OCI-LY7 (cell line): ENCODE measurements at regions not wholly inside any gene's neighbourhood (a gene's known extent, or its start where the extent isn't known, plus 50 kb on each side); places are given as distances from the start of the nearest gene placed in this dataset.

ENCODE experiments used
- BruUV-seq: library from RNA; stranded (reverse); fragments of 400-500 nt; replicated peaks from 2 replicates; lab custom pipeline; 2021; lab: Mats Ljungman, UMichigan
- CTCF ChIA-PET: fragments of 300-600 bp; sonication (Branson Sonifier 250); formaldehyde crosslinking; loops from one replicate; lab custom pipeline; 2022; ENCODE audit warnings: antibody characterized with exemption; ENCODE audit not compliant: unreplicated experiment; lab: Charles Lee
- POLR2A ChIA-PET: fragments of 300-600 bp; sonication (Branson Sonifier 250); formaldehyde crosslinking; loops from one replicate; lab custom pipeline; 2022; ENCODE audit warnings: antibody characterized with exemption; lab: Charles Lee
- DNase-seq: peaks from one replicate; pipeline ENCODE4 v3.0.0-alpha.2; 2015; ENCODE audit warnings: low spot score
- H2AFZ ChIP-seq: fragments of 200-600 bp; sonication (generic), shearing (Covaris generic); 2 replicates; pipeline ENCODE4 v1.6.1; 2014; ENCODE audit warnings: mild to moderate bottlenecking, antibody characterized with exemption, low read length, moderate library complexity
- H3K27ac ChIP-seq: fragments of 200-600 bp; sonication (generic); 2 replicates; pipeline ENCODE4 v1.5.1; 2014; ENCODE audit warnings: mixed run types, low read depth, mild to moderate bottlenecking, moderate library complexity, low read length, inconsistent platforms; ENCODE audit not compliant: poor library complexity, severe bottlenecking
- H3K36me3 ChIP-seq: fragments of 200-600 bp; sonication (generic); 2 replicates; pipeline ENCODE4 v1.6.1; 2014; ENCODE audit warnings: mild to moderate bottlenecking, antibody characterized with exemption, low read length, moderate library complexity, mixed read lengths; ENCODE audit not compliant: insufficient read depth
- H3K4me1 ChIP-seq: fragments of 200-600 bp; sonication (generic); 2 replicates; pipeline ENCODE4 v1.5.1; 2014; ENCODE audit warnings: mild to moderate bottlenecking, low read length; ENCODE audit not compliant: insufficient read depth, poor library complexity, severe bottlenecking
- H3K4me2 ChIP-seq: fragments of 200-600 bp; sonication (generic); 2 replicates; pipeline ENCODE4 v1.6.1; 2014; ENCODE audit warnings: mild to moderate bottlenecking, low read length
- H3K4me3 ChIP-seq: fragments of 200-600 bp; sonication (generic); 2 replicates; pipeline ENCODE4 v1.5.1; 2014; ENCODE audit warnings: mild to moderate bottlenecking, low read depth, low read length; ENCODE audit not compliant: poor library complexity, severe bottlenecking
- H3K79me2 ChIP-seq: fragments of 200-600 bp; sonication (generic); 2 replicates; pipeline ENCODE4 v1.6.1; 2016; ENCODE audit warnings: low read depth, mild to moderate bottlenecking, low read length, moderate library complexity, mixed read lengths; ENCODE audit not compliant: insufficient read depth
- H3K9me2 ChIP-seq: fragments of 200-600 bp; sonication (generic); 2 replicates; pipeline ENCODE4 v1.6.1; 2016; ENCODE audit warnings: mild to moderate bottlenecking, low read length, mixed read lengths; ENCODE audit not compliant: insufficient read depth
- H3K9me3 ChIP-seq: fragments of 200-600 bp; sonication (generic); 2 replicates; pipeline ENCODE4 v1.6.1; 2014; ENCODE audit warnings: mild to moderate bottlenecking, mixed run types, low read length, mixed read lengths
- H4K20me1 ChIP-seq: fragments of 200-600 bp; sonication (generic); 2 replicates; pipeline ENCODE4 v1.6.1; 2014; ENCODE audit warnings: mild to moderate bottlenecking, antibody characterized with exemption, low read length, moderate library complexity, mixed read lengths; ENCODE audit not compliant: insufficient read depth
- CTCF ChIP-seq: fragments of 200-600 bp; sonication (generic); conservative IDR thresholded peaks from 2 replicates; pipeline ENCODE4 v1.5.1; 2014; ENCODE audit warnings: mild to moderate bottlenecking, antibody characterized with exemption, low read length, moderate library complexity, mixed read lengths
- EZH2phosphoT487 ChIP-seq: fragments of 200-600 bp; sonication (generic); IDR thresholded peaks from 2 replicates; pipeline ENCODE4 v1.6.1; 2018; ENCODE audit warnings: low read depth, borderline replicate concordance, mild to moderate bottlenecking, mixed run types, antibody characterized with exemption, low read length, moderate library complexity, mixed read lengths
- intact Hi-C: fragments of 100-400 bp; cut with micrococcal nuclease; formaldehyde crosslinking; loops from one replicate; pipeline ENCODE4 v1.10.0; 2022; ENCODE audit not compliant: unreplicated experiment

DNA sequence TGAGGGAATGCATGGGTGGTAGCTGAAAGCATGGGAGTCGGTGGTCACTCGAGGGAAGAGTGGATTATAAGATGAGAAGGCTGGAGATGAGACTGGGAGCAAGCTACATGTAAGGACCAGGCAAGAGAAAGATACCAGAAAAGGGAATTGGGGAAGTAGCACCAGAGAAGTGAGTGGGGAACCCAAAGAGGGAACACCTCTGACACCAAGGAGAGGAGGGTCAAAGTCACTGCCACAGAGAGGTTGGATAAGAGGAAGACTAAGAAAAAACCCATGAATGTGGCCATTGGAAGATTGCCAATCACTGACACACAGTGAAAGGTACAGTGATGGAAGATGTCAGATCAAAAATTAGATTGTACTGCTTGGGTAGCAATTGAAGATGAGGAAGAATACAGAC, 473.9 kb downstream of the BCL11A start:
- no peaks in the 10 kb centered on the region for H4K20me1 ChIP-seq
- no TSS peak for BruUV-seq
- H3K4me2 ChIP-seq = no peak overlapping the region
- no peaks in the 10 kb centered on the region for H3K36me3 ChIP-seq
- H3K4me3 ChIP-seq = no peak overlapping the region
- no peak overlapping the region for H2AFZ ChIP-seq
- intact Hi-C loops = no loop called here
- no peaks in the 10 kb centered on the region for H3K79me2 ChIP-seq
- POLR2A ChIA-PET = no interaction called here
- CTCF ChIA-PET = no interaction called here
- no peaks in the 10 kb centered on the region for H3K9me3 ChIP-seq
- TF ChIP-seq CTCF (no peak), EZH2phosphoT487 (no peak)
- no peaks in the 10 kb centered on the region for H3K9me2 ChIP-seq
- H3K27ac ChIP-seq = no peak overlapping the region
- DNase-seq = no peak
- H3K4me1 ChIP-seq = no peaks in the 10 kb centered on the region

- Histone ChIP-seq H2AFZ (no peak overlapping the region), H3K9me2 (no peaks in the 10 kb centered on the region)
- TF ChIP-seq CTCF = no peak
- no peak for TF ChIP-seq EZH2phosphoT487
Measured at GRCh38 chr2:60075048-60075447, 478.4 kb downstream of the BCL11A start.

DNA sequence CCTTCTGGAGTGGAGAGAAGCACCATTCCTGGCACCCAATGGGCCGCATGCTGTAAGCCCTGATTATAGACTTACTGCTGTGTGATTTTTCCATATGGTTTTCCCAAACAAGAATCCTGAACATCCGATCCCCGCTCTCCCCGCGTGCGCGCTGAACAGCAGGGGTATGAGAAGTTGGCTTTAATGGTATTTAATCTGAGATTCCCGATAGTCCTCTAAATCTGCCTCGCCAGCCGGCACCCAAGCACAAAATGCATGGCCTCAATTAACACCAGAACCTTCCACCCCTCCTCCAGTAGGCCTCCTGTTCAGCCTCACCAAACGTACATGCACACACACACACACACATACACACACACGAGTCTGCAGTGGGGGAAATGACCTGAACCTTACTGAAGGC, 480.3 kb downstream of the BCL11A start:
- no peaks in the 10 kb centered on the region for H3K79me2 ChIP-seq
- H3K9me3 ChIP-seq = no peaks in the 10 kb centered on the region
- no peak overlapping the region for H3K4me3 ChIP-seq
- H2AFZ ChIP-seq = no peak overlapping the region
- no peaks in the 10 kb centered on the region for H3K9me2 ChIP-seq
- no peaks in the 10 kb centered on the region for H4K20me1 ChIP-seq
- H3K27ac ChIP-seq = no peak overlapping the region
- no TSS peak for BruUV-seq
- H3K4me2 ChIP-seq = no peak overlapping the region
- TF ChIP-seq CTCF (no peak), EZH2phosphoT487 (no peak)
- intact Hi-C loops = no loop called here
- POLR2A ChIA-PET = interaction anchor here (0.5 kb wide), 1 partner anchor 367 kb away, joined by 3 read pairs; no protein-coding TSS in a partner anchor
- CTCF ChIA-PET = no interaction called here
- H3K4me1 ChIP-seq = no peaks in the 10 kb centered on the region
- no peaks in the 10 kb centered on the region for H3K36me3 ChIP-seq
- no peak for DNase-seq

More at GRCh38 chr2:60075048-60075447, 478.4 kb downstream of the BCL11A start:
- Histone ChIP-seq H3K9me3 (no peaks in the 10 kb centered on the region), H3K36me3 (no peaks in the 10 kb centered on the region), H3K79me2 (no peaks in the 10 kb centered on the region), H3K27ac (no peak overlapping the region), H3K4me3 (no peak overlapping the region), H3K4me1 (no peaks in the 10 kb centered on the region), H3K4me2 (no peak overlapping the region), H4K20me1 (no peaks in the 10 kb centered on the region)
- no peak for DNase-seq
- CTCF ChIA-PET = no interaction called here
- intact Hi-C loops = no loop called here
- no TSS peak for BruUV-seq
- POLR2A ChIA-PET = no interaction called here
